Kidney (tissue), 13 donors: ENCODE measurements at regions not wholly inside any gene's neighbourhood (a gene's known extent, or its start where the extent isn't known, plus 50 kb on each side); places are given as distances from the start of the nearest gene placed in this dataset.

ENCODE experiments used
- DNase-seq, 5 donors: peaks; one replicate each; pipeline ENCODE4 v3.0.0-alpha.2; 2013 to 2020
- FAIRE-seq: peaks from 2 replicates; lab custom pipeline; 2012; peaks lifted over from hg19 to GRCh38; lab: Jason Lieb, UNC
- H3K27ac ChIP-seq, 2 donors: one replicate each; pipeline ENCODE4 v1.7.0; 2013; ENCODE audit warnings: low read depth in 2 of 2, low read length in 2 of 2, inconsistent platforms in 1 of 2
- H3K27me3 ChIP-seq: one replicate; pipeline ENCODE4 v1.7.1; 2013; ENCODE audit warnings: low read length, inconsistent platforms; ENCODE audit not compliant: control insufficient read depth, insufficient read depth
- H3K36me3 ChIP-seq, 3 donors: one replicate each; pipeline versions ENCODE4 v1.7.0 to v1.7.1; 2013; ENCODE audit warnings: low read length in 3 of 3, control low read depth in 1 of 3, inconsistent platforms in 1 of 3; ENCODE audit not compliant: insufficient read depth in 3 of 3, control insufficient read depth in 2 of 3
- H3K4me1 ChIP-seq, 3 donors: one replicate each; pipeline versions ENCODE4 v1.7.0 to v1.7.1; 2013; ENCODE audit warnings: low read length in 3 of 3, inconsistent platforms in 1 of 3, low read depth in 1 of 3; ENCODE audit not compliant: control insufficient read depth in 2 of 3, insufficient read depth in 2 of 3
- H3K4me3 ChIP-seq, 3 donors: one replicate each; pipeline versions ENCODE4 v1.7.0 to v1.8.1; 2013; ENCODE audit warnings: low read length in 3 of 3, control low read depth in 1 of 3, inconsistent platforms in 1 of 3
- H3K9ac ChIP-seq, 3 donors: one replicate each; pipeline versions ENCODE4 v1.7.0 to v1.7.1; 2013; ENCODE audit warnings: low read length in 3 of 3, control low read depth in 1 of 3, inconsistent platforms in 1 of 3
- H3K9me3 ChIP-seq, 3 donors: one replicate each; pipeline versions ENCODE4 v1.7.0 to v1.7.1; 2013; ENCODE audit warnings: low read length in 3 of 3, control low read depth in 1 of 3, inconsistent platforms in 1 of 3; ENCODE audit not compliant: control insufficient read depth in 2 of 3, insufficient read depth in 1 of 3
- CTCF ChIP-seq: IDR thresholded peaks from 3 replicates; pipeline ENCODE4 v1.5.1; 2012; ENCODE audit warnings: mild to moderate bottlenecking, moderate library complexity, borderline replicate concordance; ENCODE audit not compliant: insufficient read depth; ENCODE audit errors: extremely low read depth
- intact Hi-C: fragments of 100-400 bp; cut with DNase I; formaldehyde crosslinking; loops from one replicate; pipeline ENCODE4 v1.11.1; 2022
- donor health status: control.
- donor health status: control.
- donor health status: control.
- donor health status: control.
- donor health status: control.
- donor health status: DM: yes; HTN: yes; CAD: no.
- donor health status: Normal renal cell carcinoma (clear cell type).

- Histone ChIP-seq H3K36me3 (no peaks in the 10 kb centered on the region), H3K9ac (no peak overlapping the region), H3K27ac (no peak overlapping the region), H3K27me3 (no peaks in the 10 kb centered on the region), H3K4me1 (no peaks in the 10 kb centered on the region), H3K4me3 (no peak overlapping the region), H3K9me3 (no peaks in the 10 kb centered on the region)
- no peak for TF ChIP-seq CTCF
- FAIRE-seq (no peak), DNase-seq (no peak)
- intact Hi-C loops = no loop called here
Measured at GRCh38 chr3:87332789-87333188, 56.4 kb upstream of the POU1F1 start.

- no peak for DNase-seq
- no peak overlapping the region for H3K9ac ChIP-seq
- H3K36me3 ChIP-seq = no peaks in the 10 kb centered on the region
- H3K4me3 ChIP-seq = no peak overlapping the region
- no peaks in the 10 kb centered on the region for H3K4me1 ChIP-seq
- H3K27me3 ChIP-seq = no peaks in the 10 kb centered on the region
- H3K27ac ChIP-seq = no peak overlapping the region
- FAIRE-seq = no peak
- intact Hi-C loops = no loop called here
- H3K9me3 ChIP-seq = no peaks in the 10 kb centered on the region
- TF ChIP-seq CTCF = no peak
Measured at GRCh38 chr3:87329065-87329464, 52.7 kb upstream of the POU1F1 start.
